H1 (cell line): ENCODE measurements at regions not wholly inside any gene's neighbourhood (a gene's known extent, or its start where the extent isn't known, plus 50 kb on each side); places are given as distances from the start of the nearest gene placed in this dataset.

Source experiments
- BCL11A ChIP-seq, 2 experiments: IDR thresholded peaks; one replicate each; pipeline ENCODE4 v1.6.1; 2011; ENCODE audit warnings: low read depth in 2 of 2, low read length in 2 of 2, mild to moderate bottlenecking in 2 of 2
- CEBPB ChIP-seq: IDR thresholded peaks from 2 replicates; pipeline ENCODE4 v1.6.1; 2012; ENCODE audit warnings: low read depth, low read length
- EP300 ChIP-seq, 2 experiments: IDR thresholded peaks; 1 replicate in 1 of 2; 2 replicates in 1 of 2; pipeline ENCODE4 v1.6.1; 2011 to 2012; ENCODE audit warnings: low read depth in 2 of 2, low read length in 2 of 2, mild to moderate bottlenecking in 2 of 2, borderline replicate concordance in 1 of 2, inconsistent platforms in 1 of 2, moderate library complexity in 1 of 2
- NANOG ChIP-seq: IDR thresholded peaks from 2 replicates; pipeline ENCODE4 v1.6.1; 2011; ENCODE audit warnings: low read length, low read depth, mild to moderate bottlenecking, inconsistent platforms; ENCODE audit not compliant: insufficient read depth, poor library complexity, severe bottlenecking
- POU5F1 ChIP-seq: IDR thresholded peaks from 2 replicates; pipeline ENCODE4 v1.6.1; 2011; ENCODE audit warnings: low read depth, mild to moderate bottlenecking, low read length, moderate library complexity
- TCF12 ChIP-seq: IDR thresholded peaks from 2 replicates; pipeline ENCODE4 v1.6.1; 2011; ENCODE audit warnings: low read depth, mild to moderate bottlenecking, low read length
- YY1 ChIP-seq: IDR thresholded peaks from 2 replicates; pipeline ENCODE4 v1.6.1; 2011; ENCODE audit warnings: low read depth, mild to moderate bottlenecking, low read length

DNA sequence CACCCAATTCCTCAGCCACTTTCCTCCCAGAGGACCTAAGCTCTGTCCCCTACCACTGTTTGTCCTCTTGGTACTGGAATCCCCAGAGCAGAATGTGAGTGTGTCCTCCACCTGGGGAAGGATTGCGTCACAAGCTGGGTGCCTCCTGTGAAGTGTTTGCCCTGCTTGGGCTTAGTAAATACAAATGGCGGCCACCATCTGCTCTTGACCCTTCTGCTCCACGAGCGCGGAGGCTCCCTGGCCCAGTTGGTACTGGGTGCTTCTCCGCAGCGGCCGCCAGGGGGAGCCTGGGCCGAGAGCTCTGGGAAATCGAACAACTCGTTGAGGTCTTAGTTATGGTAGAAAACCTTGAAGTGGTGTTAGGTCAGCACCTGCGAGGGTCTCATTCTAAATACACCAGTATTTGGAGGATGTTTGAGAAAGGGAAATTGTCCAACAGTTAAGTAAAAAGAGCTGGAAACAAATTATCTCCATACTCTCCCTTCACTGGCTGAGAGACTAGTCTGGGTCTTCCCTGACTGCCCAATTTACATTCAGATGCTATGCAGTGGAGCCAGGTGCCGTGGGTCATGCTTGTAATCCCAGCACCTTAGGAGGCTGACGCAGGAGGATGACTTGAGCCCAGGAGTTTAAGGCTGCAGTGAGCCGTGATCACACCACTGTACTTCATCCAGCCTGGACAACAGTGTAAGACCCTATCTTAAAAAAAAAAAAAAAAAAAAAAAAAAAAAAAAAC lies 74.6 kb upstream of the TEAD1 start (continued):
- TF ChIP-seq EP300 (IDR thresholded peaks at IDR 0.05; ENCODE audit: borderline replicate concordance in 1 of 2, low read depth in 2 of 2, low read length in 2 of 2) (0 out of 3 replicates have a peak, but pooled peaks of 1 of the 2 experiments have one; percentile 65), CEBPB (peak; percentile 89), BCL11A (IDR thresholded peaks at IDR 0.05; ENCODE audit: low read depth in 2 of 2, low read length in 2 of 2) (no peak), YY1 (peak; percentile 90), POU5F1 (0 out of 2 replicates have a peak, but pooled peaks have one; percentile 18), NANOG (peak; percentile 30), TCF12 (0 out of 2 replicates have a peak, but pooled peaks have one; percentile 28)
